Fibroblast of the aortic adventitia (primary cell): ENCODE measurements at regions not wholly inside any gene's neighbourhood (a gene's known extent, or its start where the extent isn't known, plus 50 kb on each side); places are given as distances from the start of the nearest gene placed in this dataset.
A peak's percentile ranks its signal among the peaks of the same experiment; 100 is the strongest.

Experiments used
- DNase-seq: peaks from one replicate; pipeline ENCODE4 v3.0.0-alpha.2; 2010; ENCODE audit warnings: low read depth
- H3K4me3 ChIP-seq: 2 replicates; pipeline ENCODE4 v1.5.1; 2011; ENCODE audit warnings: low read depth, mild to moderate bottlenecking, control low read depth, low read length, moderate library complexity
- TF ChIP-seq, protein P1 (sequence below): IDR thresholded peaks from 2 replicates; pipeline ENCODE4 v1.5.1; 2011; ENCODE audit warnings: mild to moderate bottlenecking, low read length, control low read depth, inconsistent platforms; ENCODE audit not compliant: insufficient read depth

GRCh38 chr13:22455036-22455435 lies 725.7 kb upstream of the SGCG start:
- TF ChIP-seq, protein P1, sequence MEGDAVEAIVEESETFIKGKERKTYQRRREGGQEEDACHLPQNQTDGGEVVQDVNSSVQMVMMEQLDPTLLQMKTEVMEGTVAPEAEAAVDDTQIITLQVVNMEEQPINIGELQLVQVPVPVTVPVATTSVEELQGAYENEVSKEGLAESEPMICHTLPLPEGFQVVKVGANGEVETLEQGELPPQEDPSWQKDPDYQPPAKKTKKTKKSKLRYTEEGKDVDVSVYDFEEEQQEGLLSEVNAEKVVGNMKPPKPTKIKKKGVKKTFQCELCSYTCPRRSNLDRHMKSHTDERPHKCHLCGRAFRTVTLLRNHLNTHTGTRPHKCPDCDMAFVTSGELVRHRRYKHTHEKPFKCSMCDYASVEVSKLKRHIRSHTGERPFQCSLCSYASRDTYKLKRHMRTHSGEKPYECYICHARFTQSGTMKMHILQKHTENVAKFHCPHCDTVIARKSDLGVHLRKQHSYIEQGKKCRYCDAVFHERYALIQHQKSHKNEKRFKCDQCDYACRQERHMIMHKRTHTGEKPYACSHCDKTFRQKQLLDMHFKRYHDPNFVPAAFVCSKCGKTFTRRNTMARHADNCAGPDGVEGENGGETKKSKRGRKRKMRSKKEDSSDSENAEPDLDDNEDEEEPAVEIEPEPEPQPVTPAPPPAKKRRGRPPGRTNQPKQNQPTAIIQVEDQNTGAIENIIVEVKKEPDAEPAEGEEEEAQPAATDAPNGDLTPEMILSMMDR: no peak
- no peak for DNase-seq
- no peak overlapping the region for H3K4me3 ChIP-seq

GRCh38 chr13:22461854-22462490 lies 718.8 kb upstream of the SGCG start:
- TF ChIP-seq, protein P1: no peak
- H3K4me3 ChIP-seq: no peak overlapping the region
- peak; percentile 2 for DNase-seq

DNA sequence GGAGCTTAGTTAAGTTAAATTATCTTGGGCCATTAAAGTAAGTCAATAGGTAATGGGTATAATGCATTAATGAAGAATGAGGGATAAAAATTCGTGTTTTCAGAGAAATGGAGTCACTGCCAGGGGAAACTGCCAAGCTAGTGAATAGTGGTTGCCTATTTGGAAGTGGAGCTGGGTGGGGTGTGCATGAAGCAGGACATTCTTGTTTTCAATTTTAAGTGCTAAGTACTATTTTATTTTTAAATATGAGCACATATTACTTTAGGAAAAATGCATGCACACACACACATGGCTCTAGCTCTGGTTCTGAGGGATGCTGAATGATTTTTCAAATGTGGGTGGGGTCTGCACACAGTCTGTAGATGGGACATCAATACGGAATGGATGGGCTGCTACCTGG lies 717.7 kb upstream of the SGCG start:
- DNase-seq: no peak
- H3K4me3 ChIP-seq: no peak overlapping the region
- TF ChIP-seq, protein P1: no peak

DNA sequence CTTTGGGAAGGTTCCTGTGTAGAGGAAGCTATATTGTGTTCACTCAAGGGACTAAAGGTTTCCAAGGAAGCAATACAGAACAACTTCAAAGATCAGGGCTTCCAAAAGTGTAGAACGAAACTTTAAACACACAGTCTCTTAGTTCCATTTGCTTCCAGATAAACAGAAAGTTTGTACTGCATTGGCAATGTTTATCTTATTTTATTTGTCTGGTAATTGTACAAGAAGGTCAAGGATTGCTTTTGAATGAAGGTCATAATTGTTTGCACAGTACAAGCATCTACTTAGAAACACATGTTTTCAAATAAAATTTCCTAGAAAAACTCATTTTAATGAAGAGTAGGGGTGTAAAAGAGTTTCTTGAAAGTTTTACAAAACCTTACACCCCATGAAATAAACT lies 712.7 kb upstream of the SGCG start:
- H3K4me3 ChIP-seq: no peak overlapping the region
- no peak for DNase-seq
- TF ChIP-seq, protein P1: no peak

- no peak for DNase-seq
- TF ChIP-seq, protein P1: no peak
- H3K4me3 ChIP-seq: no peak overlapping the region
Observed at GRCh38 chr13:22468824-22469223, 712.0 kb upstream of the SGCG start.

GRCh38 chr13:22469452-22469851 lies 711.3 kb upstream of the SGCG start:
- TF ChIP-seq, protein P1: no peak
- DNase-seq: no peak

GRCh38 chr13:22470075-22470474 lies 710.7 kb upstream of the SGCG start:
- TF ChIP-seq, protein P1: no peak
- H3K4me3 ChIP-seq: no peak overlapping the region
- no peak for DNase-seq

More at GRCh38 chr13:22469452-22469851, 711.3 kb upstream of the SGCG start:
- no peak overlapping the region for H3K4me3 ChIP-seq
